ENCODE measurements at regions not wholly inside any gene's neighbourhood (a gene's known extent, or its start where the extent isn't known, plus 50 kb on each side); places are given as distances from the start of the nearest gene placed in this dataset.

- WGBS (ENCODE audit: insufficient coverage, low coverage, missing lambda C conversion rate), result 12% methylated on average over 15 of the region's 17 CpGs
- H3K27me3 ChIP-seq (ENCODE audit: control insufficient read depth in 2 of 2, insufficient read depth in 2 of 2, low read length in 2 of 2), result peaks cover 10 to 46% of the 10 kb centered on the region in 2 experiments; a peak in 3 of 5 replicates
- no peak overlapping the region for H3K9ac ChIP-seq (ENCODE audit: insufficient read depth in 1 of 2, low read depth in 2 of 2, low read length in 2 of 2)
- no peak overlapping the region for H2AFZ ChIP-seq (ENCODE audit: low read depth, low read length)
- ATAC-seq (no peak), FAIRE-seq (no peak), DNase-seq (ENCODE audit: extremely low read depth in 1 of 4, low spot score in 3 of 4) (no peak)
- no TSS peak for BruUV-seq (replicated peaks)
- no peak overlapping the region for H3K4me3 ChIP-seq
- no peaks in the 10 kb centered on the region for H3K4me1 ChIP-seq (replicated peaks in 1 of 2; ENCODE audit: control insufficient read depth in 2 of 2, insufficient read depth in 2 of 2, low read length in 2 of 2)
- in situ Hi-C loops (cut with MboI), result no loop called here
- CTCF ChIA-PET (ENCODE audit: low intra/inter-chr PET ratio), result no interaction called here
- no peak for TF ChIP-seq ZBTB26 (CRISPR knock-in tag; IDR thresholded peaks at IDR 0.05)
- TF ChIP-seq ETV6 (IDR thresholded peaks at IDR 0.05; ENCODE audit: borderline replicate concordance in 1 of 2, low read depth in 2 of 2, low read length in 1 of 2), result no peak
- TF ChIP-seq ETV6 (CRISPR knock-in tag; IDR thresholded peaks at IDR 0.05; ENCODE audit: borderline replicate concordance), result no peak
- TF ChIP-seq ZNF699 (CRISPR knock-in tag; IDR thresholded peaks at IDR 0.05; ENCODE audit: insufficient replicate concordance), result no peak
- no peak for TF ChIP-seq THRA (IDR thresholded peaks at IDR 0.05)
- no peaks in the 10 kb centered on the region for H3K9me3 ChIP-seq (replicated peaks; ENCODE audit: control insufficient read depth, insufficient read depth, low read depth, low read length)
- no peaks in the 10 kb centered on the region for H3K36me3 ChIP-seq (ENCODE audit: control insufficient read depth, insufficient read depth, low read length)
- H4K20me1 ChIP-seq (replicated peaks; ENCODE audit: control insufficient read depth, insufficient read depth, low read length), result no peaks in the 10 kb centered on the region; the same call in 1 of the 2 replicates
- H3K4me2 ChIP-seq (ENCODE audit: insufficient read depth, low read length), result no peak overlapping the region
- H3K27ac ChIP-seq (ENCODE audit: extremely low read depth, low read depth, low read length), result no peak overlapping the region
- H3K79me2 ChIP-seq (ENCODE audit: control insufficient read depth, insufficient read depth, low read length), result no peaks in the 10 kb centered on the region
- no peaks in the 10 kb centered on the region for H3K9me1 ChIP-seq (ENCODE audit: control insufficient read depth, insufficient read depth, low read length)
- intact Hi-C loops (cut with micrococcal nuclease), result no loop called here
- POLR2A ChIA-PET, result interaction anchor here (0.7 to 0.8 kb wide), 2 partner anchors 19 to 715 kb away, joined by 3 read pairs; no protein-coding TSS in a partner anchor
Observed at GRCh38 chr4:4687935-4688727, 146.3 kb upstream of the STX18 start.

All from K562 (cell line).